Hepatocyte (in vitro differentiated cells): ENCODE measurements at regions not wholly inside any gene's neighbourhood (a gene's known extent, or its start where the extent isn't known, plus 50 kb on each side); places are given as distances from the start of the nearest gene placed in this dataset.

Source experiments
- EZH2 ChIP-seq: fragments of 200-600 bp; sonication (generic); IDR thresholded peaks from 2 replicates; pipeline ENCODE4 v1.6.1; 2016; ENCODE audit warnings: antibody characterized with exemption, mild to moderate bottlenecking, borderline replicate concordance
- TF ChIP-seq, protein P1 (sequence below): fragments of 200-600 bp; sonication (generic); IDR thresholded peaks from 2 replicates; pipeline ENCODE4 v1.5.1; 2016; ENCODE audit warnings: antibody characterized with exemption, mild to moderate bottlenecking; ENCODE audit not compliant: poor library complexity

DNA sequence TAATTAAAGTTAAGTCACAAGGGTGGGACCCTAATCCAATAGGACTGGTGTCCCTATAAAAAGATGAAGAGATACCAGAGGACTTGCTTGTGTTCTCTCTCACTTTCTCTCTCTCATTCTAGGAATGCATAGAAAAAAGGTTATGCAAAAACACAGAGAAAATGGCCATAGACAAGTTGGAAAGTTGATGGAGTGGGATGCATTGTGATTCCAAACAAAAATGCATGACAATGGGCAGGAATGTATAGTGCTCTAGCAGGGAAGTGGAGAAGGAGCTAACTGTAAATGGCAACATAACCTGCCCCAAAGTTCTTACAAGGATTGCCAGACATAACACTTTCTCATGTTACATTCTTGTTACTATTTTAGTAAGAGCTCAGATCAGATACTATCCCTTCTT is 301.6 kb upstream of the LRATD1 start:
- TF ChIP-seq, protein P1, sequence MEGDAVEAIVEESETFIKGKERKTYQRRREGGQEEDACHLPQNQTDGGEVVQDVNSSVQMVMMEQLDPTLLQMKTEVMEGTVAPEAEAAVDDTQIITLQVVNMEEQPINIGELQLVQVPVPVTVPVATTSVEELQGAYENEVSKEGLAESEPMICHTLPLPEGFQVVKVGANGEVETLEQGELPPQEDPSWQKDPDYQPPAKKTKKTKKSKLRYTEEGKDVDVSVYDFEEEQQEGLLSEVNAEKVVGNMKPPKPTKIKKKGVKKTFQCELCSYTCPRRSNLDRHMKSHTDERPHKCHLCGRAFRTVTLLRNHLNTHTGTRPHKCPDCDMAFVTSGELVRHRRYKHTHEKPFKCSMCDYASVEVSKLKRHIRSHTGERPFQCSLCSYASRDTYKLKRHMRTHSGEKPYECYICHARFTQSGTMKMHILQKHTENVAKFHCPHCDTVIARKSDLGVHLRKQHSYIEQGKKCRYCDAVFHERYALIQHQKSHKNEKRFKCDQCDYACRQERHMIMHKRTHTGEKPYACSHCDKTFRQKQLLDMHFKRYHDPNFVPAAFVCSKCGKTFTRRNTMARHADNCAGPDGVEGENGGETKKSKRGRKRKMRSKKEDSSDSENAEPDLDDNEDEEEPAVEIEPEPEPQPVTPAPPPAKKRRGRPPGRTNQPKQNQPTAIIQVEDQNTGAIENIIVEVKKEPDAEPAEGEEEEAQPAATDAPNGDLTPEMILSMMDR: no peak
- TF ChIP-seq EZH2: no peak
